K562 (cell line): ENCODE measurements at regions not wholly inside any gene's neighbourhood (a gene's known extent, or its start where the extent isn't known, plus 50 kb on each side); places are given as distances from the start of the nearest gene placed in this dataset.

Experiments
- BRCA1 ChIP-seq, 2 experiments: fragments of 450-650 bp in 1 of 2; sonication (generic) in 1 of 2; formaldehyde crosslinking in 1 of 2; IDR thresholded peaks; 2 replicates each; pipeline versions ENCODE4 v1.5.0 to v1.6.1; 2017 to 2020; ENCODE audit warnings: mild to moderate bottlenecking in 1 of 2, missing genetic modification reagents in 1 of 2
- CTBP1 ChIP-seq: fragments of 450-650 bp; IDR thresholded peaks from 2 replicates; pipeline ENCODE4 v1.6.1; 2016; ENCODE audit warnings: borderline replicate concordance
- DACH1 ChIP-seq: fragments of 450-650 bp; IDR thresholded peaks from 2 replicates; pipeline ENCODE4 v1.6.1; 2018; ENCODE audit not compliant: partially characterized antibody
- DNMT1 ChIP-seq: fragments of 450-650 bp; IDR thresholded peaks from 2 replicates; pipeline ENCODE4 v1.6.1; 2016; ENCODE audit warnings: antibody characterized with exemption, mild to moderate bottlenecking
- FIP1L1 ChIP-seq: fragments of 200-400 bp; formaldehyde crosslinking; IDR thresholded peaks from 2 replicates; pipeline ENCODE4 v1.6.1; 2018; ENCODE audit warnings: mild to moderate bottlenecking, low read depth, low read length; ENCODE audit not compliant: poor library complexity, severe bottlenecking
- FOXJ2 ChIP-seq: fragments of 200-800 bp; sonication (Bioruptor generic); IDR thresholded peaks from 2 replicates; pipeline ENCODE4 v1.6.1; 2016; ENCODE audit warnings: missing genetic modification characterization, missing compliant biosample characterization
- GABPB1 ChIP-seq: sonication (generic); formaldehyde crosslinking; IDR thresholded peaks from 2 replicates; pipeline ENCODE4 v1.8.0; 2022; ENCODE audit warnings: mild to moderate bottlenecking, missing genetic modification reagents
- HLTF ChIP-seq: fragments of 450-650 bp; IDR thresholded peaks from 2 replicates; pipeline ENCODE4 v1.6.1; 2016
- JUNB ChIP-seq: fragments of 450-650 bp; formaldehyde crosslinking; conservative IDR thresholded peaks from 2 replicates; pipeline ENCODE4 v1.4.0; 2020; ENCODE audit warnings: mild to moderate bottlenecking
- MBD2 ChIP-seq: sonication (generic); IDR thresholded peaks from 2 replicates; pipeline ENCODE4 v1.6.1; 2016; ENCODE audit warnings: low read depth, borderline replicate concordance
- NRF1 ChIP-seq, 2 experiments: fragments of 450-650 bp; IDR thresholded peaks in 1 of 2; conservative IDR thresholded peaks in 1 of 2; 2 replicates each; pipeline ENCODE4 v1.6.1; 2014; ENCODE audit warnings: mild to moderate bottlenecking in 2 of 2
- PHB2 ChIP-seq: fragments of 450-650 bp; IDR thresholded peaks from 2 replicates; pipeline ENCODE4 v1.6.1; 2017; ENCODE audit warnings: low read depth
- PTTG1 ChIP-seq: fragments of 450-650 bp; IDR thresholded peaks from 2 replicates; pipeline ENCODE4 v1.6.1; 2016; ENCODE audit warnings: low read depth, mild to moderate bottlenecking, missing genetic modification characterization, missing compliant biosample characterization
- RUNX1 ChIP-seq: sonication (generic); IDR thresholded peaks from 2 replicates; pipeline ENCODE4 v1.6.1; 2016; ENCODE audit warnings: antibody characterized with exemption, low read depth
- SRSF1 ChIP-seq: fragments of 200-400 bp; formaldehyde crosslinking; IDR thresholded peaks from 2 replicates; pipeline ENCODE4 v1.6.1; 2017; ENCODE audit warnings: mild to moderate bottlenecking, low read depth, low read length, moderate library complexity
- ZNF384 ChIP-seq: IDR thresholded peaks from 2 replicates; pipeline ENCODE4 v1.6.1; 2012; ENCODE audit warnings: low read depth, low read length, improper control_type of control experiment
- ZNF668 ChIP-seq: fragments of 250-450 bp; sonication (Bioruptor Pico); IDR thresholded peaks from 2 replicates; pipeline ENCODE4 v1.8.0; 2022; ENCODE audit warnings: mild to moderate bottlenecking, inconsistent platforms
- ZNF766 ChIP-seq: fragments of 200-800 bp; sonication (Bioruptor generic); conservative IDR thresholded peaks from 2 replicates; pipeline ENCODE4 v1.6.1; 2016; ENCODE audit warnings: missing genetic modification characterization, missing compliant biosample characterization
- TF ChIP-seq, protein P1 (sequence below): fragments of 250-450 bp; sonication (Bioruptor Pico); IDR thresholded peaks from 2 replicates; pipeline ENCODE4 v1.5.0; 2022; ENCODE audit warnings: mild to moderate bottlenecking
- TF ChIP-seq, protein P2 (sequence below): fragments of 450-650 bp; formaldehyde crosslinking; IDR thresholded peaks from 2 replicates; pipeline ENCODE4 v1.4.0; 2020; ENCODE audit warnings: mild to moderate bottlenecking
- TF ChIP-seq, protein P3 (sequence below), 2 experiments: fragments of 450-650 bp; IDR thresholded peaks; 2 replicates each; pipeline ENCODE4 v1.6.1; 2018; ENCODE audit warnings: mild to moderate bottlenecking in 2 of 2, low read depth in 1 of 2; ENCODE audit not compliant: partially characterized antibody in 2 of 2
- TF ChIP-seq, protein P4 (sequence below): fragments of 250-450 bp; sonication (Bioruptor Pico); IDR thresholded peaks from 2 replicates; pipeline ENCODE4 v1.4.0; 2020

DNA sequence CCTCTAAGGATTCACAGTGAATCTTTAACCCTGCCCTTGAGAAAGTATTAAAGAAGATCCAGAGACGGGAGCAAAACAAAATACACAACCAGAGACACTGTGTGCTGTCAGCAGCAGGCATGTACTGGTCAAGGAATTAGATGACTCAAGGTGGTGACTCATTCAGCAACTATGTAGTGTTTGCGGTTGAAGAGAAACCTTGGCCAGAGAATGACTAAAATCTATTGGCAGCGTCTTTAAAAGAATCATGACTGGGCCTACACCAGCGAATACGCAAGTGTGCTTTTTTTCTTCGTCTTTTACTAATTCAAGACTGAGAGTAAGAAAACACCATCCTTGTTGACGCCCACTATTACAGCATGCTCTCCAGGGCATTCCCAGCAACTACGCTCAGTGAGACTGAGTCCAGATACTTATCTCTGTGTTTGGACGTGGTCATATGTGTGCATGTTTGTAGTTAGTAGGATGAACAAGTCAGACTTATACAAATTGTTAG lies 72.4 kb upstream of the BACH2 start (continued):
- TF ChIP-seq FOXJ2 (tag) (peak; percentile 85), PHB2 (no peak), JUNB (CRISPR knock-in tag) (peak; percentile 98), SRSF1 (no peak), CTBP1 (peak; percentile 91), RUNX1 (peak; percentile 71; the same call in 1 of the 2 replicates), MBD2 (peak; percentile 71), BRCA1 (IDR thresholded peaks at IDR 0.05) (no peak), BRCA1 (CRISPR knock-in tag; IDR thresholded peaks at IDR 0.05) (no peak), PTTG1 (tag) (no peak), GABPB1 (peak; percentile 49; the same call in 1 of the 2 replicates), ZNF766 (CRISPR knock-in tag) (peak; percentile 97), DNMT1 (no peak), DACH1 (no peak), HLTF (no peak), NRF1 (conservative IDR thresholded peaks at IDR 0.05 in 1 of 2, IDR thresholded peaks at IDR 0.05 in 1 of 2) (peak; percentile 28 to 46; a peak in 2 of 4 replicates), FIP1L1 (no peak), ZNF384 (peak; percentile 79), ZNF668 (CRISPR knock-in tag) (no peak)
- TF ChIP-seq, protein P1, sequence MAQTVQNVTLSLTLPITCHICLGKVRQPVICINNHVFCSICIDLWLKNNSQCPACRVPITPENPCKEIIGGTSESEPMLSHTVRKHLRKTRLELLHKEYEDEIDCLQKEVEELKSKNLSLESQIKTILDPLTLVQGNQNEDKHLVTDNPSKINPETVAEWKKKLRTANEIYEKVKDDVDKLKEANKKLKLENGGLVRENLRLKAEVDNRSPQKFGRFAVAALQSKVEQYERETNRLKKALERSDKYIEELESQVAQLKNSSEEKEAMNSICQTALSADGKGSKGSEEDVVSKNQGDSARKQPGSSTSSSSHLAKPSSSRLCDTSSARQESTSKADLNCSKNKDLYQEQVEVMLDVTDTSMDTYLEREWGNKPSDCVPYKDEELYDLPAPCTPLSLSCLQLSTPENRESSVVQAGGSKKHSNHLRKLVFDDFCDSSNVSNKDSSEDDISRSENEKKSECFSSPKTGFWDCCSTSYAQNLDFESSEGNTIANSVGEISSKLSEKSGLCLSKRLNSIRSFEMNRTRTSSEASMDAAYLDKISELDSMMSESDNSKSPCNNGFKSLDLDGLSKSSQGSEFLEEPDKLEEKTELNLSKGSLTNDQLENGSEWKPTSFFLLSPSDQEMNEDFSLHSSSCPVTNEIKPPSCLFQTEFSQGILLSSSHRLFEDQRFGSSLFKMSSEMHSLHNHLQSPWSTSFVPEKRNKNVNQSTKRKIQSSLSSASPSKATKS, result no peak
- TF ChIP-seq, protein P2, sequence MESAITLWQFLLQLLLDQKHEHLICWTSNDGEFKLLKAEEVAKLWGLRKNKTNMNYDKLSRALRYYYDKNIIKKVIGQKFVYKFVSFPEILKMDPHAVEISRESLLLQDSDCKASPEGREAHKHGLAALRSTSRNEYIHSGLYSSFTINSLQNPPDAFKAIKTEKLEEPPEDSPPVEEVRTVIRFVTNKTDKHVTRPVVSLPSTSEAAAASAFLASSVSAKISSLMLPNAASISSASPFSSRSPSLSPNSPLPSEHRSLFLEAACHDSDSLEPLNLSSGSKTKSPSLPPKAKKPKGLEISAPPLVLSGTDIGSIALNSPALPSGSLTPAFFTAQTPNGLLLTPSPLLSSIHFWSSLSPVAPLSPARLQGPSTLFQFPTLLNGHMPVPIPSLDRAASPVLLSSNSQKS (CRISPR knock-in tag), result no peak
- TF ChIP-seq, protein P3, sequence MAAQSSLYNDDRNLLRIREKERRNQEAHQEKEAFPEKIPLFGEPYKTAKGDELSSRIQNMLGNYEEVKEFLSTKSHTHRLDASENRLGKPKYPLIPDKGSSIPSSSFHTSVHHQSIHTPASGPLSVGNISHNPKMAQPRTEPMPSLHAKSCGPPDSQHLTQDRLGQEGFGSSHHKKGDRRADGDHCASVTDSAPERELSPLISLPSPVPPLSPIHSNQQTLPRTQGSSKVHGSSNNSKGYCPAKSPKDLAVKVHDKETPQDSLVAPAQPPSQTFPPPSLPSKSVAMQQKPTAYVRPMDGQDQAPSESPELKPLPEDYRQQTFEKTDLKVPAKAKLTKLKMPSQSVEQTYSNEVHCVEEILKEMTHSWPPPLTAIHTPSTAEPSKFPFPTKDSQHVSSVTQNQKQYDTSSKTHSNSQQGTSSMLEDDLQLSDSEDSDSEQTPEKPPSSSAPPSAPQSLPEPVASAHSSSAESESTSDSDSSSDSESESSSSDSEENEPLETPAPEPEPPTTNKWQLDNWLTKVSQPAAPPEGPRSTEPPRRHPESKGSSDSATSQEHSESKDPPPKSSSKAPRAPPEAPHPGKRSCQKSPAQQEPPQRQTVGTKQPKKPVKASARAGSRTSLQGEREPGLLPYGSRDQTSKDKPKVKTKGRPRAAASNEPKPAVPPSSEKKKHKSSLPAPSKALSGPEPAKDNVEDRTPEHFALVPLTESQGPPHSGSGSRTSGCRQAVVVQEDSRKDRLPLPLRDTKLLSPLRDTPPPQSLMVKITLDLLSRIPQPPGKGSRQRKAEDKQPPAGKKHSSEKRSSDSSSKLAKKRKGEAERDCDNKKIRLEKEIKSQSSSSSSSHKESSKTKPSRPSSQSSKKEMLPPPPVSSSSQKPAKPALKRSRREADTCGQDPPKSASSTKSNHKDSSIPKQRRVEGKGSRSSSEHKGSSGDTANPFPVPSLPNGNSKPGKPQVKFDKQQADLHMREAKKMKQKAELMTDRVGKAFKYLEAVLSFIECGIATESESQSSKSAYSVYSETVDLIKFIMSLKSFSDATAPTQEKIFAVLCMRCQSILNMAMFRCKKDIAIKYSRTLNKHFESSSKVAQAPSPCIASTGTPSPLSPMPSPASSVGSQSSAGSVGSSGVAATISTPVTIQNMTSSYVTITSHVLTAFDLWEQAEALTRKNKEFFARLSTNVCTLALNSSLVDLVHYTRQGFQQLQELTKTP (IDR thresholded peaks at IDR 0.05; ENCODE audit: low read depth in 1 of 2, partially characterized antibody in 2 of 2), result peak in 1 of 2 experiments; percentile 79
- TF ChIP-seq, protein P4, sequence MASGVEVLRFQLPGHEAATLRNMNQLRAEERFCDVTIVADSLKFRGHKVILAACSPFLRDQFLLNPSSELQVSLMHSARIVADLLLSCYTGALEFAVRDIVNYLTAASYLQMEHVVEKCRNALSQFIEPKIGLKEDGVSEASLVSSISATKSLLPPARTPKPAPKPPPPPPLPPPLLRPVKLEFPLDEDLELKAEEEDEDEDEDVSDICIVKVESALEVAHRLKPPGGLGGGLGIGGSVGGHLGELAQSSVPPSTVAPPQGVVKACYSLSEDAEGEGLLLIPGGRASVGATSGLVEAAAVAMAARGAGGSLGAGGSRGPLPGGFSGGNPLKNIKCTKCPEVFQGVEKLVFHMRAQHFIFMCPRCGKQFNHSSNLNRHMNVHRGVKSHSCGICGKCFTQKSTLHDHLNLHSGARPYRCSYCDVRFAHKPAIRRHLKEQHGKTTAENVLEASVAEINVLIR (CRISPR knock-in tag), result no peak
